GM19372 (cell line): ENCODE measurements at regions not wholly inside any gene's neighbourhood (a gene's known extent, or its start where the extent isn't known, plus 50 kb on each side); places are given as distances from the start of the nearest gene placed in this dataset.

Experiments used
- ATAC-seq: cut with Tn5 transposase; IDR thresholded peaks from one replicate; pipeline ENCODE4 v1.9.1; 2021; ENCODE audit warnings: mild to moderate bottlenecking, low read depth, moderate library complexity; ENCODE audit not compliant: unreplicated experiment

DNA sequence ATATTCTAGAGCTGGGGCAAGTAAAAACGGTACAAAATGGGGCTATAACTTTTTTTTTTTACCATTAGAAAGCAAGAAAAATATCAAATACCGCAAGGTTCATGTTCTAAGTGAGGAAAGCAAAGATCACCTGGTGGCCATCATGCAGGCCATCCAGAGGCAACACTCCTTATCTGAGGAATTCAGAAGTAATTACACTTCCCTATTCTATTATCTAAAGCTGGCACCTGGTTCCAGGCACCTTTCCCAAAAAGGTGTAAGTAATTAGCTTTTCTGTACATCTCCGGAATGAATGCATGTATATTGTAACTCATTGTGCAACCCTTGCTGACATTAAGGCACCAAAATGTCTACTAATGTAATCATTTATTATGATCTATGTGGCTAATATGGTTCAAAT, 152.5 kb upstream of the GYPC start:
- ATAC-seq: no peak

DNA sequence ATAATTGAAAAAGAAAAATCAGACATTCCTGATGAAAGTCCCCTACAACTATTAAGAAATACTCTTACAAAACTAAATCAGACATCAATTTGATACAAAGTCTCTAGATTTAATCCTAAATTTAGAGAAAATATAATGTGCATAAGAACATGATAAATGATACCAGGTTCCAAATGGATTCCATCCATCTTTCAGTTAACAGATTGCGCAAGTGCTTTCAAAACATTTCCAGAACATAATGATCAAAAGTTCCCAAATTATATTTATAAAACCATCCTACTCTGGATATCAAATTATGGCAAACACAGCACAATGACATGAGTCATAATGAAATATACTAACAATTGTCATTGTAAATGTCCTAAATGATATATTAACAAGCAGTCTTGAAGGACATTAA, 151.0 kb upstream of the GYPC start:
- no peak for ATAC-seq

DNA sequence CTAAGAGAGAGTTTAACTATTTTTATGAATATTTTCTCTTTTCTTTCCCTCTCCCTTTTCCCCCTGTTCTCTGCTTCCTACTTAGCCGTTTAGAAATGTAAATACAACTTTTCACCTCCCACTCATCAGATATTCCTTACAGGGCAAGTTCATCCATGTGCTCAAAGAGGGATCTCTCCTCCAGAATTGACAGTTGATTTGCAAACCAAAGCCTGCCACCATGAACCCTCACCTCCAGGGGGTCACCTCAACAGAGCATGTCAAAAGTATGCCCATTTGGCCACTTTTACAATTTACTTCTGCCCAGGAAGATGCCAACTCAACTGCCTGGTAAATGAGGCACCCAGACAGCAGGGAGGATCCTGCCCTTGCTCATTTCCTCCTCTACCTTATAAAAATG, 149.2 kb upstream of the GYPC start:
- no peak for ATAC-seq

GRCh38 chr2:126507425-126507911, 148.5 kb upstream of the GYPC start:
- ATAC-seq: no peak

- ATAC-seq: no peak
These were observed 145.6 kb upstream of the GYPC start for GRCh38 chr2:126510356-126510755.

- ATAC-seq: no peak
These were observed 145.0 kb upstream of the GYPC start for GRCh38 chr2:126510960-126511359.

- ATAC-seq: no peak
These were observed 143.9 kb upstream of the GYPC start for GRCh38 chr2:126512026-126512425.

DNA sequence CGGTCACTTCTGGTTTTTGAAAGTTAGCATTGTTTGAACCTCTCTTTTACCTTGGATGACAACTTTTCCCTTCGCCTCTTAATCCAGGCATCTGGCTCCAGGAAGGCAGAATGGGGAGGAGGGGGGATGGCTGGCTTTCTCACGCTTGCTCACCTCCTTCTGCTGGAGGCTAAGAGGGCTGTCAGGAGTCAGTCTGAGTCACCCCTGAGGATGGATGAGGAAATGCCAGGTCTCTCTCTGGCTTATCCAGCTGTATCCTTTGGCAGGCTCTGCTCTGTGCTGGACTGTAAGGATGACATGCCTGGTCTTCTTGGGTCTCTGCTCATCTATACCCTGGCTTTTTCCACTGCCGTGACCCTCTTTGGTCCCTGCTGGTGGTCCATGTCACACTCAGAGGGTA, 142.9 kb upstream of the GYPC start:
- no peak for ATAC-seq

- no peak for ATAC-seq
These were observed 140.5 kb upstream of the GYPC start for GRCh38 chr2:126515471-126515870.

DNA sequence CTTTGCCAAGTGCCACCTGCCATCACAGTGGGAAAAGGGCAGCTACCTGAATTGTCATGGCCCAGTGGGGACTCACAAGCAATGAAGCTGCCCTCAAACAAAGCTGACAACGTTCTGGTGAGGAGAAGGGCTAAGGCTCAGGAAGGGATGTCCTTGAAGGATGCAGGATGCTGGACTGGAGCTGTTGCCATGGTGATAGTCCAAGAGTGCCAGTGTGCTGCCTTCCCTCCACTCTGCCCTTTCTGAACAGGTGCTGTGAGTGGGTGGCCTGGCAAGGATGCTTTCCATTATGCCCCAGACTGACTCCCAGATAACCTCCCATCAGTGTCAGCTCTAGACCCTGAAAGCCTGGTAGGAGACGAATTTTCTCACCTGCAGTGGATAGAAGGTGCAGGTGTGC, 137.8 kb upstream of the GYPC start:
- ATAC-seq: no peak

DNA sequence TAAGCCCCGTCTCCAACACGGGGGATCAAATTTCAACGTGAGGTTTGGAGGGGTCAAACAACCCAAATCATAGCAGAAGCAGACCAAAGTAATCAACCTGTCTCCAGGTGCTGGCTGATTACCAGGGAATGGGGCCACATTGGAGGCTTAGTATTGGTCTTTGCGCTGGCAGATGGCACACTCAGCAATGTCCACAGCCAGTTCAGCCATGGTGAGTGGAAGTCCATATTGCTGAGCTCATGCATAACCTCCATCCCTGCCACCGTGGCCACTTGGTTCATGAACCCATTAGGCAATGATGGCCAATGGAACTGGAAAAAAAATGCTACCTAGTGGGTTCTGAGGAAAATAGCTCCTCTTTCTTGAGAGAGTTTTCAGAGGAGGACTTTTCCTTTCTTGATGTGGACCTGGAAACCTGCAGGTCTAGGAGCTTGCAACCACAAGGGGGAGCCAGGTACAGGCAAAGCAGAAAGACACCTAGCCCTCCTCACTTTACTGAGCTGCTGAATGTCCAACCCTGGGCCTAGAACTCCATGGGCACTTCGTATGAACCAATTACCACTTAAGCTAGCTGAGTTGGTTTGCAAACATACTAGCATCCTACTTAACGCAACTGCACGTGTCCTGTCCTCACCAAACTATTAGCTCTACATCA, 128.0 kb upstream of the GYPC start:
- ATAC-seq: peak; percentile 88

DNA sequence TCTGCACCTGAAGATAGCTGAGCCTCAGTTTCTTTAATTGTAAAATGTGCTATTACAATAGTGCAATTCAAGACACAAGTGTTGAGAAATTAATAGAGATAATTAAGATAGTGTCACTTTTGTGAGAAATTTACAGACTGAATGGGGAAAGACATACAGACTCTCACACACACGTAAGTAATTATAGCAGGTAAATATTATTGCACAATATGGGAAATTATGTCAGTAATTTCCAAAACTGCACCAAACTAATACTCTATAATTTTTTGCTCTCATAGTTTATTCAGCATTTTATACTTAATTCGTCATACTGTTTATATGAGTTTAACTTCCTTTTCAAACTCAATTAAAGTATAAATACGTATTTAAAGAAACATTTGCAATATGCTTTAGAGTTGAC, 124.9 kb upstream of the GYPC start:
- no peak for ATAC-seq

- no peak for ATAC-seq
These were observed 121.5 kb upstream of the GYPC start for GRCh38 chr2:126534478-126534877.

DNA sequence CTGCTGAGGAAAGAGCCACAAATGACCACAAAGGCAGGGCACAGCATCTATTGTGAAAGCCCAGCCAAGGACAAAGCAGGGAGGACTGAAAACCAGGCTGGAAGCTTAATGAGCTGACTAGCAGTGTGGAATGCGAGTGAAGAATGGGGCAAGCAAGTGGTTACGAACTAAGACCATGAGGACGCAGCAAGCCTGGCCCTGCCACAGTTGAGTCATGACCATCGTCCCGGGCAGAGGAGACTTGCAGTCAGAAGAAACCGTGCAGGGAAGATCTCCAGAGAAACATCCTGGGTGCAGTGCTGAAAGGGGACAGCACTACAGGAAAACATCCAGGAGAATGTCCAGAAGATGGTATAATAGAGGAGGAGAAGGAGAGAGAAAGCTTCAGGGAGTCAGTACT, 120.5 kb upstream of the GYPC start:
- no peak for ATAC-seq

GRCh38 chr2:126536605-126537200, 119.3 kb upstream of the GYPC start:
- no peak for ATAC-seq

DNA sequence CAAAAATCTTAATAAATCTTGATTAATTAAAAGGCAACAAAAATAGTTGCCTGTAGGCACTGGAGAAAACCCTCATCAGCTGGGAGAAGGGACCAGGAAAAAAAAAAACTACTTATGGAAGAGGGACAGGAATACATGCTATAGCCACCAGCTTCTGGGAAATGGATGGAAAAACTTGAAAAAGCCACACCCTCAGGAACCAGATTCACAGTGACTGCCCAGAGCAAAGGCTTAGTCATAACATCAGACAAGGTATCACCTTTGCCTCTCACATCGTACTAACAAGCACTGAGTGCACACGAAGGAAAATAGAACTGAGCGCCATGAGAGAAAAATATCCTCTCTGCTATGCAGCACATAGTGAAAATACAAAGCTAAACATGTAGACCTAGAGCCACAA, 116.9 kb upstream of the GYPC start:
- ATAC-seq: no peak

DNA sequence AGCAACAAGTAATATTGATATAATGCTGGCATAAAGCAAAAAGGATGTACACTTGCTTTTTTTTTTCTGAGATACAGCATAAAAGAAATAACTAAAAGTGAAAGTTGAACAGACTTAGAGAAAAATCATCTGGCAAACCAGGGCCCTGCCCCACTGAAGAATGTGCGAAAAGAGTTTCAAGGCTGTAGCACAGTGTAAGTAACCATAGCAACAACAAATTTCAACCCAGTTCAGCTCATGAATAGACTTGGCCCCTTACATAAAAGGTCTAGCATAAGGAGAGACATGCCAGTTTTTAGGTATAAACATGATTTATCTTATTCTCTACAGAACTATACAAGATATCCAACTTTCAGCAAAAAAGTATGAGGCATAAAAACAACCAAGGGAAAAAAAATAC, 113.7 kb upstream of the GYPC start:
- no peak for ATAC-seq

- ATAC-seq: no peak
These were observed 112.9 kb upstream of the GYPC start for GRCh38 chr2:126543081-126543480.

DNA sequence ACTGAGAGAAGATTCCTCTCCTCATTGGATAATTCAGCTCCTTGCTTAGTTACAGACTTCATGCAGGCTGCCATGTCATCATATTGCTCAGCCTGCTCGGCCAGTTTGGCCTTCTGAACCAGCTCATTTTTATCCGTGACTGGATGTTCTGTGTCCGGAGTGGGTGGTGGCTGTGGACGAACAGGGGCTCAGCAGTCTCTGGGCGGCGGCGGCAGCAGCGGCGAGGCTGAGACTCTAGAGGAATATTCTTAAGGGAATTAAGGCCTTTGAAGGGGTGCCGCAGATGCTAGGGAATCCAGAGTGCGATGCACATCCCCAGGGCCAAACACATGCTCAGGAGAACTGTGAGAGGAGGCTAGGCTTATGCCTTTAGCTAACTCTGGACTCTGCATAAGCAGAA, 97.9 kb upstream of the GYPC start:
- no peak for ATAC-seq

DNA sequence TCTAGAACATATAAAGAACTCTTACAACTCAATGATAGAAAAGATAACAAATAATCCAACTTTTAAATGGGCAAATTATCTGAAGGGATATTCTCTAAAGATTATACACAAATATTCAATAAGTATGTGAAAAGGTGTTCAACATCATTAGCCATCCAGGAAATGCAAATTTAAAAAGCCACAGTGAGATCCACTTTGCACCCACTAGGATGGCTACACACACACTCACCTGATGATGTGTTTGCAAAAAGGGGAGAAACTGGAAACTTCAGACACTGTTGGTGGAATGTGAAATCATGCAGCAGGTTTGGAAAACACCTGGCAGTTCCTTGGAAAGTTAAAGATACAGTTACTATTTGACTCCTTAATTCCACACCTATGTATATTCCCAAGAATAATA, 87.2 kb upstream of the GYPC start:
- ATAC-seq: no peak

GRCh38 chr2:126571403-126571802, 84.6 kb upstream of the GYPC start:
- no peak for ATAC-seq

DNA sequence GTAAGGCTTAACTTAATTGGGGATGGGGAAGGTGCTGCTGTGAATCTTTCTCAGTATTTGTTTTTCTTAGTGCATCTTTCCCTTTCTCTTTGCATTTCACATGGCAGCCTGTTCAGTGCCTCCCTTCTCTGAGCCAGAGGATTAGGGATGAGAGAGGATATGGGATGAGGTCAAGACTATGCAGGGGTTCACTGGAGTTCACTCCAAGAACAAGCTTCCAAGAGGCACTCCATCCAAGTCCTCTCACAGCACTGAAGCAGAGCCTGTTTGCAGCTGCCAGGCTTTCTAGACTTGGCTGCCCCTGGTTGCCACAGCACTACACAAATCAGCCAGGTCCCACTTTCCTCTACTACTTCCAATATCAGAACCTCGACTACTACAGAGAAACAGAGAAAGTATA, 80.3 kb upstream of the GYPC start:
- no peak for ATAC-seq

GRCh38 chr2:126579868-126580267, 76.1 kb upstream of the GYPC start:
- ATAC-seq: no peak
